ENCODE measurements at regions not wholly inside any gene's neighbourhood (a gene's known extent, or its start where the extent isn't known, plus 50 kb on each side); places are given as distances from the start of the nearest gene placed in this dataset.

GRCh38 chr2:19731037-19731436 lies 170.7 kb downstream of the TTC32 start:
- in situ Hi-C loops (cut with HindIII; ENCODE audit: low pct_unique_long_range_greater_than_20kb, low sequenced_read_pairs) = no loop called here
- no peaks in the 10 kb centered on the region for H3K9me3 ChIP-seq (ENCODE audit: control insufficient read depth, insufficient read depth, low read depth, low read length)
- intact Hi-C loops (cut with micrococcal nuclease; ENCODE audit: unreplicated experiment) = no loop called here
- H3K27me3 ChIP-seq (ENCODE audit: control insufficient read depth, insufficient read depth, low read length) = no peaks in the 10 kb centered on the region; the same call in 1 of the 2 replicates
- no peaks in the 10 kb centered on the region for H3K36me3 ChIP-seq (ENCODE audit: control insufficient read depth, insufficient read depth, low read length)
- no peak overlapping the region for H3K4me3 ChIP-seq (ENCODE audit: low read depth in 2 of 2, low read length in 2 of 2)
- no TSS peak for BruUV-seq (replicated peaks)
- no peak for ATAC-seq
- CTCF ChIA-PET = no interaction called here
- no peak for DNase-seq (ENCODE audit: low read depth, low spot score)
- H3K27ac ChIP-seq (ENCODE audit: low read length) = no peak overlapping the region
- POLR2A ChIA-PET = no interaction called here
- no peaks in the 10 kb centered on the region for H3K4me1 ChIP-seq (ENCODE audit: control insufficient read depth, insufficient read depth, low read length)
- TF ChIP-seq POLR2AphosphoS5 (IDR thresholded peaks at IDR 0.05; ENCODE audit: low read depth, low read length) = no peak
- TF ChIP-seq TCF7L2 (IDR thresholded peaks at IDR 0.05; ENCODE audit: low read depth, low read length) = no peak
- TF ChIP-seq, protein P1, sequence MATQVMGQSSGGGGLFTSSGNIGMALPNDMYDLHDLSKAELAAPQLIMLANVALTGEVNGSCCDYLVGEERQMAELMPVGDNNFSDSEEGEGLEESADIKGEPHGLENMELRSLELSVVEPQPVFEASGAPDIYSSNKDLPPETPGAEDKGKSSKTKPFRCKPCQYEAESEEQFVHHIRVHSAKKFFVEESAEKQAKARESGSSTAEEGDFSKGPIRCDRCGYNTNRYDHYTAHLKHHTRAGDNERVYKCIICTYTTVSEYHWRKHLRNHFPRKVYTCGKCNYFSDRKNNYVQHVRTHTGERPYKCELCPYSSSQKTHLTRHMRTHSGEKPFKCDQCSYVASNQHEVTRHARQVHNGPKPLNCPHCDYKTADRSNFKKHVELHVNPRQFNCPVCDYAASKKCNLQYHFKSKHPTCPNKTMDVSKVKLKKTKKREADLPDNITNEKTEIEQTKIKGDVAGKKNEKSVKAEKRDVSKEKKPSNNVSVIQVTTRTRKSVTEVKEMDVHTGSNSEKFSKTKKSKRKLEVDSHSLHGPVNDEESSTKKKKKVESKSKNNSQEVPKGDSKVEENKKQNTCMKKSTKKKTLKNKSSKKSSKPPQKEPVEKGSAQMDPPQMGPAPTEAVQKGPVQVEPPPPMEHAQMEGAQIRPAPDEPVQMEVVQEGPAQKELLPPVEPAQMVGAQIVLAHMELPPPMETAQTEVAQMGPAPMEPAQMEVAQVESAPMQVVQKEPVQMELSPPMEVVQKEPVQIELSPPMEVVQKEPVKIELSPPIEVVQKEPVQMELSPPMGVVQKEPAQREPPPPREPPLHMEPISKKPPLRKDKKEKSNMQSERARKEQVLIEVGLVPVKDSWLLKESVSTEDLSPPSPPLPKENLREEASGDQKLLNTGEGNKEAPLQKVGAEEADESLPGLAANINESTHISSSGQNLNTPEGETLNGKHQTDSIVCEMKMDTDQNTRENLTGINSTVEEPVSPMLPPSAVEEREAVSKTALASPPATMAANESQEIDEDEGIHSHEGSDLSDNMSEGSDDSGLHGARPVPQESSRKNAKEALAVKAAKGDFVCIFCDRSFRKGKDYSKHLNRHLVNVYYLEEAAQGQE (IDR thresholded peaks at IDR 0.05; ENCODE audit: insufficient read depth in 1 of 2, low read depth in 2 of 2, low read length in 1 of 2) = no peak
- no peak for TF ChIP-seq CTCF (IDR thresholded peaks at IDR 0.05)
- no peak for TF ChIP-seq SIN3A (IDR thresholded peaks at IDR 0.05; ENCODE audit: borderline replicate concordance, insufficient read depth, low read depth, low read length)

- TF ChIP-seq SIN3A (IDR thresholded peaks at IDR 0.05; ENCODE audit: borderline replicate concordance, insufficient read depth, low read depth, low read length) (no peak), POLR2AphosphoS5 (IDR thresholded peaks at IDR 0.05; ENCODE audit: low read depth, low read length) (no peak), TCF7L2 (IDR thresholded peaks at IDR 0.05; ENCODE audit: low read depth, low read length) (no peak), CTCF (IDR thresholded peaks at IDR 0.05) (no peak)
- TF ChIP-seq, protein P1 (IDR thresholded peaks at IDR 0.05; ENCODE audit: insufficient read depth in 1 of 2, low read depth in 2 of 2, low read length in 1 of 2) = no peak
- BruUV-seq (replicated peaks) = no TSS peak
- no peak for ATAC-seq
- Histone ChIP-seq H3K27me3 (ENCODE audit: control insufficient read depth, insufficient read depth, low read length) (no peaks in the 10 kb centered on the region), H3K9me3 (ENCODE audit: control insufficient read depth, insufficient read depth, low read depth, low read length) (no peaks in the 10 kb centered on the region), H3K27ac (ENCODE audit: low read length) (no peak overlapping the region), H3K4me1 (ENCODE audit: control insufficient read depth, insufficient read depth, low read length) (no peaks in the 10 kb centered on the region), H3K36me3 (ENCODE audit: control insufficient read depth, insufficient read depth, low read length) (no peaks in the 10 kb centered on the region), H3K4me3 (ENCODE audit: low read depth in 2 of 2, low read length in 2 of 2) (no peak overlapping the region)
- no peak for DNase-seq (ENCODE audit: low read depth, low spot score)
- ChIA-PET CTCF (no interaction called here), POLR2A (no interaction called here)
- in situ Hi-C loops (cut with HindIII; ENCODE audit: low pct_unique_long_range_greater_than_20kb, low sequenced_read_pairs) (no loop called here), intact Hi-C loops (cut with micrococcal nuclease; ENCODE audit: unreplicated experiment) (no loop called here)
Measured at GRCh38 chr2:19728125-19728524, 173.7 kb downstream of the TTC32 start.
